K562 (cell line): ENCODE measurements at regions not wholly inside any gene's neighbourhood (a gene's known extent, or its start where the extent isn't known, plus 50 kb on each side); places are given as distances from the start of the nearest gene placed in this dataset.

Source experiments
- ATAC-seq: fragments of 200-7000 bp; cut with Tn5 transposase; 3 replicates; pipeline ENCODE4 v1.9.1; 2020; ENCODE audit warnings: moderate library complexity
- BruUV-seq: library from RNA; stranded (reverse); fragments of 400-500 nt; replicated peaks from 2 replicates; lab custom pipeline; 2021; lab: Mats Ljungman, UMichigan
- CTCF ChIA-PET: fragments of 300-600 bp; formaldehyde crosslinking; extraction: SDS; loops from one replicate; lab custom pipeline; 2021; ENCODE audit warnings: low intra/inter-chr PET ratio; lab: Yijun Ruan, JAX
- POLR2A ChIA-PET: fragments of 300-600, 350-650 bp; sonication (Branson Sonifier 250); formaldehyde crosslinking; extraction: SDS; loops from one replicate; lab custom pipeline; 2021; ENCODE audit warnings: antibody characterized with exemption, inconsistent platforms; lab: Yijun Ruan, JAX
- DNase-seq, 4 experiments: peaks; one replicate each; pipeline versions ENCODE4 v3.0.0 to v3.0.0-alpha.2; 2011 to 2018; ENCODE audit warnings: low spot score in 3 of 4, mixed read lengths in 3 of 4; ENCODE audit errors: extremely low read depth in 1 of 4
- FAIRE-seq: peaks from 2 replicates; lab custom pipeline; 2011; peaks lifted over from hg19 to GRCh38; lab: Jason Lieb, UNC
- H2AFZ ChIP-seq: 2 replicates; pipeline ENCODE4 v1.6.0; 2011; ENCODE audit warnings: low read depth, low read length, control low read depth, inconsistent platforms
- H3K27ac ChIP-seq: fragments of 200-600 bp; 3 replicates; pipeline ENCODE4 v1.8.0; 2011; ENCODE audit warnings: low read depth, mild to moderate bottlenecking, control low read depth, inconsistent platforms, low read length, moderate library complexity, mixed read lengths; ENCODE audit errors: extremely low read depth
- H3K27me3 ChIP-seq, 2 experiments: fragments of 300-600 bp in 1 of 2; 2 replicates in 1 of 2; 3 replicates in 1 of 2; pipeline versions ENCODE4 v1.6.0 to v1.8.0; 2011; ENCODE audit warnings: inconsistent platforms in 2 of 2, low read length in 2 of 2, mild to moderate bottlenecking in 1 of 2, mixed read lengths in 1 of 2, moderate library complexity in 1 of 2; ENCODE audit not compliant: control insufficient read depth in 2 of 2, insufficient read depth in 2 of 2
- H3K36me3 ChIP-seq: fragments of 300-600 bp; 3 replicates; pipeline ENCODE4 v1.8.0; 2011; ENCODE audit warnings: mild to moderate bottlenecking, low read length, inconsistent platforms; ENCODE audit not compliant: control insufficient read depth, insufficient read depth
- H3K4me1 ChIP-seq, 2 experiments: fragments of 200-600 bp in 1 of 2; replicated peaks in 1 of 2; 2 replicates in 1 of 2; 3 replicates in 1 of 2; pipeline versions ENCODE4 v1.5.1 to v1.8.0; 2011; ENCODE audit warnings: inconsistent platforms in 2 of 2, low read length in 2 of 2, mild to moderate bottlenecking in 1 of 2, mixed read lengths in 1 of 2, moderate library complexity in 1 of 2; ENCODE audit not compliant: control insufficient read depth in 2 of 2, insufficient read depth in 2 of 2
- H3K4me2 ChIP-seq: 2 replicates; pipeline ENCODE4 v1.6.1; 2011; ENCODE audit warnings: low read length, control low read depth, inconsistent platforms, mixed read lengths; ENCODE audit not compliant: insufficient read depth
- H3K4me3 ChIP-seq: fragments of 200-600 bp; sonication (generic), shearing (Covaris generic); 2 replicates; pipeline ENCODE4 v1.5.1; 2016; ENCODE audit warnings: control low read depth, inconsistent platforms
- H3K79me2 ChIP-seq: fragments of 200-600 bp; 3 replicates; pipeline ENCODE4 v1.8.0; 2011; ENCODE audit warnings: low read length, inconsistent platforms; ENCODE audit not compliant: control insufficient read depth, insufficient read depth
- H3K9ac ChIP-seq, 2 experiments: 2 replicates each; pipeline versions ENCODE4 v1.6.0 to v1.6.1; 2011; ENCODE audit warnings: low read depth in 2 of 2, low read length in 2 of 2, control low read depth in 1 of 2, inconsistent platforms in 1 of 2, mild to moderate bottlenecking in 1 of 2, mixed read lengths in 1 of 2; ENCODE audit not compliant: insufficient read depth in 1 of 2
- H3K9me1 ChIP-seq: one replicate; pipeline ENCODE4 v1.6.0; 2011; ENCODE audit warnings: inconsistent platforms, mild to moderate bottlenecking, low read length, moderate library complexity; ENCODE audit not compliant: control insufficient read depth, insufficient read depth
- H3K9me3 ChIP-seq: replicated peaks from 2 replicates; pipeline ENCODE4 v1.5.1; 2011; ENCODE audit warnings: low read depth, low read length, inconsistent platforms; ENCODE audit not compliant: control insufficient read depth, insufficient read depth
- H4K20me1 ChIP-seq: replicated peaks from 2 replicates; pipeline ENCODE4 v1.6.1; 2011; ENCODE audit warnings: low read length, inconsistent platforms, mixed read lengths; ENCODE audit not compliant: control insufficient read depth, insufficient read depth
- ATF7 ChIP-seq: fragments of 450-650 bp; IDR thresholded peaks from 2 replicates; pipeline ENCODE4 v1.7.1; 2014; ENCODE audit warnings: mild to moderate bottlenecking, moderate library complexity
- FOXP4 ChIP-seq: sonication (generic); formaldehyde crosslinking; IDR thresholded peaks from 2 replicates; pipeline ENCODE4 v1.8.0; 2022; ENCODE audit warnings: mild to moderate bottlenecking, missing genetic modification reagents, borderline replicate concordance
- HDAC1 ChIP-seq, 2 experiments: fragments of 450-650 bp; IDR thresholded peaks; 2 replicates each; pipeline ENCODE4 v1.6.1; 2016 to 2017; ENCODE audit warnings: inconsistent platforms in 1 of 2, mild to moderate bottlenecking in 1 of 2, moderate library complexity in 1 of 2
- HDAC3 ChIP-seq: fragments of 450-650 bp; IDR thresholded peaks from 2 replicates; pipeline ENCODE4 v1.6.1; 2018; ENCODE audit warnings: borderline replicate concordance, mild to moderate bottlenecking, moderate library complexity; ENCODE audit not compliant: partially characterized antibody
- HNRNPUL1 ChIP-seq: fragments of 200-400 bp; formaldehyde crosslinking; IDR thresholded peaks from 2 replicates; pipeline ENCODE4 v1.6.1; 2017; ENCODE audit warnings: low read length
- MYBL2 ChIP-seq, 2 experiments: fragments of 450-650 bp in 1 of 2; sonication (generic) in 1 of 2; formaldehyde crosslinking in 1 of 2; IDR thresholded peaks; 2 replicates each; pipeline versions ENCODE4 v1.6.1 to v1.8.1; 2017 to 2022; ENCODE audit warnings: borderline replicate concordance in 1 of 2, inconsistent platforms in 1 of 2, low read depth in 1 of 2, mild to moderate bottlenecking in 1 of 2, missing genetic modification reagents in 1 of 2, moderate library complexity in 1 of 2
- RBM14 ChIP-seq: fragments of 200-400 bp; formaldehyde crosslinking; IDR thresholded peaks from 2 replicates; pipeline ENCODE4 v1.6.1; 2018; ENCODE audit warnings: low read depth, mild to moderate bottlenecking, low read length, moderate library complexity, borderline replicate concordance; ENCODE audit not compliant: insufficient read depth
- SIN3A ChIP-seq, 2 experiments: fragments of 150-350 bp in 1 of 2; IDR thresholded peaks; 2 replicates each; pipeline ENCODE4 v1.6.1; 2011 to 2016; ENCODE audit warnings: borderline replicate concordance in 2 of 2, low read depth in 2 of 2, low read length in 2 of 2, mild to moderate bottlenecking in 2 of 2, moderate library complexity in 2 of 2; ENCODE audit not compliant: control insufficient read depth in 1 of 2
- SRSF9 ChIP-seq: fragments of 200-400 bp; formaldehyde crosslinking; IDR thresholded peaks from 2 replicates; pipeline ENCODE4 v1.6.1; 2017; ENCODE audit warnings: low read depth, low read length, borderline replicate concordance
- TBP ChIP-seq: optimal IDR thresholded peaks from 2 replicates; pipeline ENCODE3; 2011; ENCODE audit warnings: low read depth, low read length, improper control_type of control experiment
- ZHX1 ChIP-seq: fragments of 150-350 bp; conservative IDR thresholded peaks from 2 replicates; pipeline ENCODE4 v1.6.1; 2014; ENCODE audit warnings: low read length
- ZKSCAN8 ChIP-seq: fragments of 200-800 bp; sonication (Bioruptor generic); IDR thresholded peaks from 2 replicates; pipeline ENCODE4 v1.6.1; 2016; ENCODE audit warnings: missing genetic modification characterization, missing compliant biosample characterization
- ZNF184 ChIP-seq: sonication (generic); formaldehyde crosslinking; IDR thresholded peaks from 2 replicates; pipeline ENCODE4 v1.5.0; 2020; ENCODE audit warnings: missing genetic modification reagents
- ZNF384 ChIP-seq: IDR thresholded peaks from 2 replicates; pipeline ENCODE4 v1.6.1; 2012; ENCODE audit warnings: low read depth, low read length, improper control_type of control experiment
- ZNF511 ChIP-seq: sonication (generic); formaldehyde crosslinking; IDR thresholded peaks from 2 replicates; pipeline ENCODE4 v1.8.0; 2022; ENCODE audit warnings: mild to moderate bottlenecking, missing genetic modification reagents
- ZNF740 ChIP-seq, 3 experiments: fragments of 200-800 bp in 1 of 3; sonication (Bioruptor generic) in 1 of 3; sonication (generic) in 1 of 3; formaldehyde crosslinking in 1 of 3; IDR thresholded peaks; 2 replicates each; pipeline versions ENCODE4 v1.6.1 to v1.8.0; 2016 to 2022; ENCODE audit warnings: mild to moderate bottlenecking in 2 of 3, missing compliant biosample characterization in 2 of 3, missing genetic modification characterization in 2 of 3, missing genetic modification reagents in 1 of 3
- ZZZ3 ChIP-seq: fragments of 450-650 bp; IDR thresholded peaks from 2 replicates; pipeline ENCODE4 v1.6.1; 2016; ENCODE audit warnings: antibody characterized with exemption, mild to moderate bottlenecking, moderate library complexity
- in situ Hi-C: fragments of 300-500 bp; cut with MboI; formaldehyde crosslinking; loops from 4 replicates; pipeline ENCODE4 v1.15.0; 2018; ENCODE audit warnings: inconsistent platforms, mixed read lengths
- intact Hi-C: fragments of 100-400 bp; cut with micrococcal nuclease; formaldehyde crosslinking; loops from 2 replicates; pipeline ENCODE4 v1.14.2; 2022

- Histone ChIP-seq H3K4me1 (no peaks in the 10 kb centered on the region), H3K9me1 (no peaks in the 10 kb centered on the region), H3K27ac (no peak overlapping the region), H3K4me3 (no peak overlapping the region), H3K4me2 (no peak overlapping the region), H3K27me3 (no peaks in the 10 kb centered on the region), H2AFZ (no peak overlapping the region), H3K79me2 (no peaks in the 10 kb centered on the region), H3K9ac (no peak overlapping the region), H4K20me1 (no peaks in the 10 kb centered on the region), H3K9me3 (no peaks in the 10 kb centered on the region), H3K36me3 (no peaks in the 10 kb centered on the region)
- CTCF ChIA-PET: no interaction called here
- FAIRE-seq (no peak), DNase-seq (no peak), ATAC-seq (no peak)
- no TSS peak for BruUV-seq
- POLR2A ChIA-PET: no interaction called here
- in situ Hi-C loops: no loop called here
- intact Hi-C loops: no loop called here
- TF ChIP-seq ATF7: no peak
- no peak for TF ChIP-seq TBP
- TF ChIP-seq HDAC1 (IDR thresholded peaks at IDR 0.05): no peak
- TF ChIP-seq HNRNPUL1: no peak
- TF ChIP-seq MYBL2 (IDR thresholded peaks at IDR 0.05; ENCODE audit: low read depth): no peak
- TF ChIP-seq MYBL2 (CRISPR knock-in tag; IDR thresholded peaks at IDR 0.05; ENCODE audit: borderline replicate concordance): no peak
- TF ChIP-seq FOXP4 (CRISPR knock-in tag): no peak
- TF ChIP-seq SIN3A (IDR thresholded peaks at IDR 0.05; ENCODE audit: borderline replicate concordance in 2 of 2, control insufficient read depth in 1 of 2, low read depth in 2 of 2, low read length in 2 of 2): no peak
- no peak for TF ChIP-seq ZKSCAN8
- TF ChIP-seq RBM14: no peak
- no peak for TF ChIP-seq HDAC3
- TF ChIP-seq ZNF740 (CRISPR knock-in tag; IDR thresholded peaks at IDR 0.05): no peak
- TF ChIP-seq ZNF740 (tag; IDR thresholded peaks at IDR 0.05): no peak
- no peak for TF ChIP-seq ZNF184 (CRISPR knock-in tag)
- no peak for TF ChIP-seq ZHX1
- TF ChIP-seq ZZZ3: no peak
- TF ChIP-seq ZNF511: no peak
- TF ChIP-seq SRSF9: no peak
- no peak for TF ChIP-seq ZNF384
Observed at GRCh38 chr4:64022560-64022959, 386.7 kb downstream of the TECRL start.
